ENCODE measurements at regions not wholly inside any gene's neighbourhood (a gene's known extent, or its start where the extent isn't known, plus 50 kb on each side); places are given as distances from the start of the nearest gene placed in this dataset.

- TF ChIP-seq CTCF (IDR thresholded peaks at IDR 0.05 in 4 of 5, conservative IDR thresholded peaks at IDR 0.05 in 1 of 5) (no peak), POLR2A (IDR thresholded peaks at IDR 0.05) (no peak)
These were observed 113.4 kb downstream of the GPR37 start for GRCh38 chr7:124652237-124652636.
